RCC 7860 (cell line): ENCODE measurements at regions not wholly inside any gene's neighbourhood (a gene's known extent, or its start where the extent isn't known, plus 50 kb on each side); places are given as distances from the start of the nearest gene placed in this dataset.

Source experiments
- DNase-seq: peaks from one replicate; pipeline ENCODE4 v3.0.0-alpha.2; 2015; ENCODE audit warnings: low spot score
- FAIRE-seq: peaks from 2 replicates; lab custom pipeline; 2012; peaks lifted over from hg19 to GRCh38; lab: Jason Lieb, UNC

DNA sequence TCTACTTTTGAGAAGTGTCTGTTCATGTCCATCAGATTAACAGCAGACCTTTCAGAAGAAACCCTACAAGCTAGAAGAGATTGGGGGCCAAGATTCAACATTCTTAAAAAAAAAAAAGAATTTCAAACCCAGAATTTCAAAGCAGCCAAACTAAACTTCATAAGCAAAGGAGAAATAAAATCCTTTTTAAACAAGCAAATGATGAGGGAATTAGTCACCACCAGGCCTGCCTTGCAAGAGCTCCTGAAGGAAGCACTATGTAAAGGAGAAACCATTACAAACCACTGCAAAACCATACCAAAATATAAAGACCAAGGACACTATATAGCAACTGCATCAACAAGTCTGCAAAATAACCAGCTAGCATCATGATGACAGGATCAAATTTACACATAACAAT, 124.6 kb upstream of the PDE4D start:
- DNase-seq (no peak), FAIRE-seq (no peak)

DNA sequence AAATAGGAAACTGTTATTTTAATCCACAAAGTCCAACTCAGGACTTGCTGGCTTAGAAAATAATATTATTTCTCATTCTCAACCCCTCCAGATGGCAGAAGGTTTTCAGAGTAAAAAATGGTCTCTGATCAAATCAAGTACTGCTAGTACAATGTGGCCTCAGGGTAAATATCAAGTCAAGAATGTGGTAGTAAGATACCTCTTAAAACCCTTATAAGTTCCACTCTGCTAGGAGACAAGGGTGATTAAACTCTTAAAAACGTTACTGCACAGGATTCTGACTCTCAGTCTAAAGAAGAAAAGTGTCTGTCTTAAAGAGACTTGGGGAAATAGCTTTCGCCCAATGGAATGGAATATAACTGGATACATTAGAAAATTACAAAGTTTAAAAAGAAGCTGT, 120.8 kb upstream of the PDE4D start:
- no peak for DNase-seq
- FAIRE-seq: no peak

DNA sequence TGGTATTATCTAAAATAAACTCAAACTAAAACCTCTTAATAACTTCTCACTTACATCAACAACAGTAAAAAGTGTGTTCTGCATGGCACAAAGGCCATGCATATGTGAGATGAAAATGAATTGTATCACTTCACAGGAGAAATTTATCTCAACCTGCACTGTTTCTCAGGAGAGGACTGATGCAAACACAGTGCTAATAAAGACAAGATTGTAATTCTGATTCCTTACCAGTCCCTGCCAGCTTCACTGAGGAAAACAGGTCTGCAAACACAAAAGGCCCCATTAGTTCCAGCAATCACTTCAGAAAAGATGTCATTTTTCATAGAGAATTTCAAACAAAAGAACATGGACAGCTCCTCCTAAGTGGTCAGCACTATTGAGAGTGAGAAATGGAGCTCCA, 117.3 kb upstream of the PDE4D start:
- no peak for FAIRE-seq
- DNase-seq: no peak

DNA sequence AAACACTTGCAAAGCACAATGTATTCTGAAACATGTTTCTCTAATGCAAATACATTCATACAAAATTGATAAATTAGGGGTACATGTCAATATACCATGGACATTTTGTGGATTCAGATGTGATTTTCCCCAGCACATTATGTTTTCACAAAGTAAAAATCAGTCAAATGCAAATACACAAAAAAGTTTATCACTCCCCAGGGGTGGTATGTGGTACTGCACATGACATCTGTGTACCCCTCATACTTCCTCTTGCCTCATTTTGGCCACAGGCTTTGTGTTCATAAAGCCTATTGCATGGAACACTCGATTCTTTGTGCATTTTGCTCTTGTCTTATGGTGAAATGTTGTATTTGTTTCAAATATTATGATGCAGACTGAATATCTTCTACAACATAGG, 116.8 kb upstream of the PDE4D start:
- FAIRE-seq: no peak

DNA sequence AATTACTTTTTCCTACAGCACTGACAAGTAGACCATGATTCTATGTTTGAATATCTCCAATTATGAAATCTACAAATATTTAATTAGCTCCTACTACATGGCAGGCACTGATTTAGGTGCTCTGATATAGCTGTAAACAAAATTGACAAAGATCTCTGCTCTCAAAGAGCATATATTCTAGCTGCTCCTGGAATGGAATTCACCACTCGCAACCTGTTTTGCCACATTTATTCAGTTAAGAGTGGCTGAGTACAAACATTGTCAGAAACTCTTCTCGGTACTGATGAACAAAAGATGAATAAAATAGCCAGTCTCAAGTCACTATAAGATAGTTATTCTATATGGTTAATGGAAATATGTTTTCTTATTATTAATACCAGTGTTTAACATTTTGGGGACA, 114.2 kb upstream of the PDE4D start:
- DNase-seq: no peak
- no peak for FAIRE-seq

More for the DNA sequence above, 116.8 kb upstream of the PDE4D start:
- no peak for DNase-seq

DNA sequence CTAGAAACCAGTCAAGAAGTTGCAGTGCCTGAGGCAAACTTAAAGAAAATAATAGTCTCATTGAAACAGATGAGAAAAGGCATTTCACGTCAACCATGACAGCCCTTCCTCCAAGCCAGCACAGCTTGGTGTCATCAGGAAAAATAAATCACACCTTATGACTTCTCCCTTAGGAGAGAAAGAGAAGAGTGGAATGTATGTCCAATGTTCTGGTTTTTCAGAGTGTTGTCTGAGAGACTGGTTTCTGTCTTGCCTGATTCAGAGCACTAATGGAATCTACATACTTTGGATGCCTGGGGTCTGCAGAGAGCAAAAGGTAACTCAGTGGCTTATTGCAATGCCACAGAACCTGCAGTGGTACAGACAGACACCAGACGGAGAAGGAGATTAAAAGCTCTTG, 105.5 kb upstream of the PDE4D start:
- FAIRE-seq: no peak

DNA sequence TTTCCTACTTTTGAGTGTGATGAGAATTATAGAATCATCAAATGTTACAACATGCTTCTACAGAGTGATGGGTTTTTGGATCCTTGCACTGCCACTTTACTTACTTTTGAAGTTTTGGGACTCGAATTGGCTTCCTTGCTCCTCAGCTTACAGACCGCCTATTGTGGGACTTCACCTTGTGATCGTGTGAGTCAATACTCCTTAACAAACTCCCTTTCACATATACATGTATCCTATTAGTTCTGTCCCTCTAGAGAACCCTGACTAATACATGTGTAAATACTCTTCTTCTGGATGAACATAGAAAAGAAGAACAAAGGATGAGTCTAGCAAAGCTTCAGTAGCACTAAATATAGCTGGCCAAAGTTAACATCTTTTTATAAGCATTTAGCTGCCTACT, 98.7 kb upstream of the PDE4D start:
- no peak for FAIRE-seq
- DNase-seq: no peak

More for the DNA sequence above, 105.5 kb upstream of the PDE4D start:
- DNase-seq: no peak

DNA sequence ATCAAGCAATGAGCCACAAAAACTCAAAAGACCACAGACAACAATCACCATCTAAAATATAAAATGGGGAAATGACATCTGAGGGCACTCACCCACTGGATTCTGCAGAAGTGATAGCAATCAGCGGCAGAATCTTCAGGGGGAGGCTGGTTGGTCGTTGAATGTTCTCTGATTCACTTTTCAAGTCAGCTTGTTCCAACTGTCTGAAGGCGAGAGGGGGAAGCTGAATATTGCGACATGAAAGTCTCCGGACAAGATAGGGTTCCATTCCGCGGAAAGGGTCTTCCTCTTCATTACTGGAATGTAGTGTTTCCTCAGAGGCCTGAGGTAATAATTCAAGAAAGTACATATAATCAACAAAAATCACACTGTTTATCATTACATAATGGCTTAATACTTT, 94.9 kb upstream of the PDE4D start:
- FAIRE-seq (no peak), DNase-seq (no peak)

DNA sequence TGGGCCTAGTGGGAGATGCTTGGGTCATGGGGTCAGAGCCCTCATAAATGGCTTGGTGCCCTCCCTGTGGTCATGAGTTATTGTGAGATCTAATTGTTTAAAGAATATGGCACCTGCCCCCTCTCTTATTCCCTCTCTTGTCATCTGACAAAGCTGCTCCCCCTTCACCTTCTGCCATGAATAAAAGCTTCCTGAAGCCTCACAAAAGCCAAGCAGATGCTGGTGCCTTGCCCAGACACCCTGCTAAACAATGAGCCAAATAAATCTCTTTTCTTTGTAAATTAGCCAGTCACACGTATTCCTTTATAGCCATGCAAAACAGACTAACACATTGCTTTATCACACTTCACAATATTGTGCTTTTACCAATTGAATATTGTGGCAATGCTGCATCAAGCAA, 82.8 kb upstream of the PDE4D start:
- no peak for FAIRE-seq
- no peak for DNase-seq

DNA sequence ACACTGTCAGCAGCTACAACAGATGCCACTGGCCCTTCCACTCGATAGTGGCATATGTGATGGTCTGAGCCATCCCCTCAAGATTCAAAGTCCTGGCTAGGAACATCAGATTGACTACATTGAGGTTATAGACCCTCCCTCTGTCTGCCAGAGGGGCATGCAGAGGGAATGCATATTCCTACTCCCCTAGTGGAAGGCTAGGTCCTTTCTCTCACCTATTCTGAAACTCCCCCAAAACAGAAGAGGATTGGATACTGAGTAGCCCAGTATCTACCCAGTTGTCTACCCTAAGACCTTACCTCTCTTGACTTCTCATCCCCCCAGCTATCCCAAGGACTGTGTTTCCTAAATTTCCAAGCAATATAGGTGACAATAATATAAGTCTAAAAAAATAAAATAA, 78.5 kb upstream of the PDE4D start:
- DNase-seq (no peak), FAIRE-seq (no peak)

DNA sequence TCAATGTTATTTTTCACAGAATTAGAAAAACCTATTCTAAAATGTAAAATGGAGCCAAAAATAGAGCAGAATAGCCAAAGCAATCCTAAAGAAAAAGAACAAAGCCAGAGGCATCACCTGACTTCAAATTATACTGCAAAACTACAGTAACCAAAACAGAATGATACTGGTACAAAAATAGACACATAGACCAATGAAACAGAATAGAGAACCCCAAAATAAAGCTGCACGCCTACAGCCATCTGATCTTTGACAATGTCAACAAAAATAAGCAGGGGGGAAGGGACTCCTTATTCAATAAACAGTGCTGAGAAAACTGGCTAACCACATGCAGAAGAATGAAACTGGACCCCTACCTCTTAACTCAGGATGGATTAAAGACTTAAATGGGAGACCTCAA, 65.8 kb upstream of the PDE4D start:
- FAIRE-seq (no peak), DNase-seq (no peak)

DNA sequence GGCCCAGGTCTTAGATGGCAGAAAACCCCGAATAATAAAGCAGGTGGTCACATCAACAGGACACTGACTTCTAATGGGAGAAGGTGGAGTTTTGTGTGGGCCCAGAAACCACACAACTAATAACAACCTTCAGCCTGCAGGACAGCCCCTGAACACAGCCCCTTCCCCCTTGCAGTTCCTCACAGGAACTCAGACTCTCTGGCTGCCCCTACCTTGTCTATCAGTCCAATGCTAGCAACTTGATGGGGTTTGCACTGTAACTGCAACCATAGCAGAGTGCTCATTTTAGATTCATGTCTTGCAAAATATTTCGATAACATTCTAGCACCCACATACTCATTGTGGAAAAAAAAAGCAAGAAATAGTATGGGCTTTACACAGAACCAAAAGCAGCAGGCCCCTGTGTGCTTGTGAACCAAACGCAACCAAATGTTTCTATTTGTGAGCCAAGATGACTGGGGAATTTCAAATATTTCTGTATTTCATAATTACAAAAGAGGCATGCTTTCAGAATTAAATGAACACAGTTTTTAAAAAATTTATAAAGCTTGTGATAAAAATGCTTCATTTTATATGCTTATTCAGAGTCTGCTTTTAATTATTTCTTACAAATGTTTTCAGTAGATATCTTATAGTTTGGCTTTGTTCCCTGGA, 62.7 kb upstream of the PDE4D start:
- DNase-seq (no peak), FAIRE-seq (no peak)

DNA sequence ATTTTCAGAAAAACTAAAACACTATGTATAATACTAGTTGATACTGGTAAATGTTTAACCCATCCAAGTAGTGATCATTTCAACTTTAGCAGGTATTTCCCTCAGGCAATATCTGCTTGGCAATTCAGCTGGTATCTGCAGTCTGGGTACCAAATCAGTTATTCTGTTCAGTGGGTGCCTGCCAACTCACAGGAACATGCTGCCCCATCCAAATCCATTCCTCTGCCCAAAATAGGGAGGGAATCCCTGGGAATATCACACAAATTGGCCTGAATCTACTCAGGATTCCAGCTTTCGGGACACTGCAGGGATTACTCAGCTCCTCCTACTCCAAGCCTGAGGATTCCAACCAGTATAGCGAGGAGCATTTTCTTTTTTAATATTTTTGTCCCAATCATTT, 61.7 kb upstream of the PDE4D start:
- FAIRE-seq (no peak), DNase-seq (no peak)

DNA sequence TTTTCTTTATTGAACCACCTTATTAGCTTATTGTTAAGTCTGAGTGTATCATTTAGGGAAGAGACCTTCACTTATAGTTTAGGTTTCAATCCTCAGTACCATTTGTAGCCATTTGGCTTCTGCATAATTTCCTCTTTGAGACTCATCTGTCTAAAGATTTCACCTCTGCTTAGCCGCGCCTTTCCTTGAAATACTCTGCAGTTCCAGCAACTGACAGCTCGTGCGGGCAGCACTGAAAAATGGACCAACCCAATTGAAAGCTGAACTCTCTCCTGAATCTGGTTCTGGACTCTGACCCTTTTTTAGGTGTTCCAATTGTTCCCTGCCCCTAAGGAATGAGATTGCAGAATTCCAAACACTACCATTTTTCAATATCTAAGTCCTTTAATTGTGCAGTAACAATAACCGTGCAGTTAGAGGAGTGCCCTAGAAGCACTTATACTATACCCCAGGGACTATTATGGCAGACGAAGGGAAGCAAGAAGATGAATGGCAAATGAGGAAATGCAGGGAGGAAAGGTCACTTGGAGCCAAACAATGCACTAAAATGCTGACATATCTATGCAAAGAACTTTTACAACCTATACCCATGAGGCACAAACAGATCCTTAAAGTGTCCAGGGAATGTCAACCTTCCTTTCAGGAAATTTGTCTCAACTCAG, 50.1 kb upstream of the PDE4D start:
- FAIRE-seq: no peak
- DNase-seq: no peak
